Colonic mucosa (tissue), 4 donors: ENCODE measurements at regions not wholly inside any gene's neighbourhood (a gene's known extent, or its start where the extent isn't known, plus 50 kb on each side); places are given as distances from the start of the nearest gene placed in this dataset.

Source experiments
- DNase-seq: peaks from one replicate; pipeline ENCODE4 v3.0.0-alpha.2; 2020
- H3K27ac ChIP-seq: fragments of 200-600 bp; one replicate; pipeline ENCODE4 v1.8.0; 2021
- H3K27me3 ChIP-seq: fragments of 200-600 bp; one replicate; pipeline ENCODE4 v1.8.0; 2021
- H3K36me3 ChIP-seq: fragments of 200-600 bp; one replicate; pipeline ENCODE4 v1.8.0; 2021
- H3K4me1 ChIP-seq: fragments of 200-600 bp; one replicate; pipeline ENCODE4 v1.8.0; 2021; ENCODE audit warnings: mild to moderate bottlenecking
- H3K4me3 ChIP-seq: fragments of 200-600 bp; one replicate; pipeline ENCODE4 v1.8.0; 2021
- H3K9ac ChIP-seq, 2 donors: one replicate each; pipeline ENCODE4 v1.7.0; 2013; ENCODE audit warnings: control low read depth in 2 of 2, low read depth in 2 of 2, low read length in 2 of 2
- H3K9me3 ChIP-seq: fragments of 200-600 bp; one replicate; pipeline ENCODE4 v1.8.0; 2021
- CTCF ChIP-seq: fragments of 200-600 bp; IDR thresholded peaks from one replicate; pipeline ENCODE4 v1.8.0; 2022; ENCODE audit warnings: antibody characterized with exemption, mild to moderate bottlenecking
- intact Hi-C: fragments of 100-400 bp; cut with DNase I; formaldehyde crosslinking; loops from one replicate; pipeline ENCODE4 v1.14.1; 2022
- donor health status: healthy.
- donor health status: DM: no; HTN: no; CAD: no.
- donor health status: DM: no; HTN: no; CAD: no.

DNA sequence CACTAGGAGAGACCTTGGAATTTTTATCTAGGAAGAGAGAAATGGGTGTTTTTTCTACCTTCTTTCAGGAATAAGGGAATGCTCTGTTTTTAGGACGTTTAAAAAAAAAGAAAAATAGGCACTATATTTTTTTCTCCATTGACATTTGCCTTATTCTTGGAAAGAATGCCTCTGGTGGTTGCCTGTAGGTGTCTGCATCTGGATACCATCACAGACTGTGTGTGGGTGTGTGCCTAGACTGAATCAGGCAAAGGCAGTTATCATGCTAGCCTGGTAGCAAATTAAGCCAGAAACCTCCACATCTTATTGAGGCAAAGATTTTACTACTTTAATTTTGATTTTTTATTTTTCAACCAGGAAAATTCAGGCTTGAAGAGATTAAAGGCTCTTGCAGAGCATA, 513.6 kb upstream of the KCNMB2 start:
- no peak for TF ChIP-seq CTCF
- H3K4me3 ChIP-seq: no peak overlapping the region
- H3K4me1 ChIP-seq: no peaks in the 10 kb centered on the region
- no peaks in the 10 kb centered on the region for H3K27me3 ChIP-seq
- intact Hi-C loops: no loop called here
- H3K9ac ChIP-seq: no peak overlapping the region
- H3K27ac ChIP-seq: no peak overlapping the region
- H3K9me3 ChIP-seq: no peaks in the 10 kb centered on the region
- no peaks in the 10 kb centered on the region for H3K36me3 ChIP-seq
- DNase-seq: no peak

GRCh38 chr3:178028933-178029332, 507.3 kb upstream of the KCNMB2 start:
- no peak for TF ChIP-seq CTCF
- Histone ChIP-seq H3K9me3 (no peaks in the 10 kb centered on the region), H3K36me3 (no peaks in the 10 kb centered on the region), H3K27ac (no peak overlapping the region), H3K4me1 (no peaks in the 10 kb centered on the region), H3K9ac (no peak overlapping the region), H3K27me3 (no peaks in the 10 kb centered on the region), H3K4me3 (no peak overlapping the region)
- intact Hi-C loops: no loop called here
- DNase-seq: no peak

- intact Hi-C loops: no loop called here
- no peaks in the 10 kb centered on the region for H3K9me3 ChIP-seq
- no peak overlapping the region for H3K9ac ChIP-seq
- no peak for TF ChIP-seq CTCF
- H3K27me3 ChIP-seq: no peaks in the 10 kb centered on the region
- H3K36me3 ChIP-seq: no peaks in the 10 kb centered on the region
- no peaks in the 10 kb centered on the region for H3K4me1 ChIP-seq
- no peak overlapping the region for H3K27ac ChIP-seq
- no peak overlapping the region for H3K4me3 ChIP-seq
- no peak for DNase-seq
Measured at GRCh38 chr3:178036451-178037144, 499.6 kb upstream of the KCNMB2 start.

DNA sequence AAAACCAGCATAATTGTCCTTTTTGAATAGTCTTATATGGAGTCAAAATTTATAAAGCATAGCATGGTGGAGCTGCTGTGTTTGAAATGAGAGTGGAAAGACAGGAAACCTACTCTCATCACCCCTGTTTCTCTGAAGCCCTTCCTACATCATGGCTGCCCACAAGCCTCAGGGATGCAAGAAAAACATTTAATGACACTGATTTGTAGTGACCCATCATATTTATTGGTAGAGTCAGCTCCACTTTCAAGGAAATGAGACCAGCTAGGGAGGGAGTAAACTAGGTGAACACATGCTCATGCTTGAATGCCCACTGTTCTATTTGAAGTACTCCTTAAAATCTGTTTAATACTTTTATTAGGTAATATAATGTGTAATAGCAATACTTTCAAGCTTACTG, 494.3 kb upstream of the KCNMB2 start:
- H3K36me3 ChIP-seq: no peaks in the 10 kb centered on the region
- no peak overlapping the region for H3K27ac ChIP-seq
- DNase-seq: no peak
- no peaks in the 10 kb centered on the region for H3K4me1 ChIP-seq
- no peak for TF ChIP-seq CTCF
- H3K9ac ChIP-seq: no peak overlapping the region
- H3K4me3 ChIP-seq: no peak overlapping the region
- no peaks in the 10 kb centered on the region for H3K27me3 ChIP-seq
- intact Hi-C loops: no loop called here
- no peaks in the 10 kb centered on the region for H3K9me3 ChIP-seq

GRCh38 chr3:178042376-178042775, 493.9 kb upstream of the KCNMB2 start:
- Histone ChIP-seq H3K36me3 (no peaks in the 10 kb centered on the region), H3K27ac (no peak overlapping the region), H3K9ac (no peak overlapping the region), H3K4me1 (no peaks in the 10 kb centered on the region), H3K27me3 (no peaks in the 10 kb centered on the region), H3K9me3 (no peaks in the 10 kb centered on the region), H3K4me3 (no peak overlapping the region)
- no peak for DNase-seq
- no peak for TF ChIP-seq CTCF
- intact Hi-C loops: no loop called here
